ENCODE measurements at regions not wholly inside any gene's neighbourhood (a gene's known extent, or its start where the extent isn't known, plus 50 kb on each side); places are given as distances from the start of the nearest gene placed in this dataset.

GRCh38 chr7:63233881-63234280 is 764.8 kb upstream of the ZNF722 start:
- DNase-seq = no peak
- Histone ChIP-seq H3K36me3 (replicated peaks in 1 of 2; ENCODE audit: control insufficient read depth in 1 of 2, insufficient read depth in 2 of 2, low read length in 2 of 2) (no peaks in the 10 kb centered on the region), H4K20me1 (ENCODE audit: insufficient read depth, low read length) (no peaks in the 10 kb centered on the region), H3K9ac (ENCODE audit: insufficient read depth, low read length, poor library complexity, severe bottlenecking) (no peak overlapping the region), H3K9me3 (replicated peaks in 1 of 2; ENCODE audit: control insufficient read depth in 1 of 2, insufficient read depth in 1 of 2, low read length in 2 of 2) (peaks cover 8 to 31% of the 10 kb centered on the region in 2 donors), H3K4me2 (replicated peaks; ENCODE audit: extremely low read depth, low read length, poor library complexity, severe bottlenecking) (no peak overlapping the region), H2AFZ (ENCODE audit: insufficient read depth, low read depth, low read length, poor library complexity, severe bottlenecking) (no peak overlapping the region), H3K27me3 (ENCODE audit: control insufficient read depth in 2 of 2, insufficient read depth in 2 of 2, low read length in 2 of 2) (no peaks in the 10 kb centered on the region), H3K4me3 (replicated peaks in 1 of 3; ENCODE audit: low read depth in 2 of 3, low read length in 3 of 3) (no peak overlapping the region), H3K79me2 (ENCODE audit: insufficient read depth, low read length) (no peaks in the 10 kb centered on the region), H3K27ac (ENCODE audit: low read depth in 1 of 2, low read length in 2 of 2) (no peak overlapping the region), H3K4me1 (ENCODE audit: control insufficient read depth in 1 of 2, insufficient read depth in 2 of 2, low read length in 2 of 2) (no peaks in the 10 kb centered on the region)
- Mint-ChIP-seq H3K4me3 (no peak overlapping the region), H3K9me3 (peaks cover 9 to 47% (median 34%) of the 10 kb centered on the region in 7 donors), H3K27ac (no peak overlapping the region), H3K36me3 (no peaks in the 10 kb centered on the region), H3K27me3 (ENCODE audit: low read depth in 3 of 3) (peaks cover 0 to 2% (median 0%) of the 10 kb centered on the region in 3 donors), H3K4me1 (no peaks in the 10 kb centered on the region)
- intact Hi-C loops (cut with micrococcal nuclease) = no loop called here
- TF ChIP-seq, protein P1, sequence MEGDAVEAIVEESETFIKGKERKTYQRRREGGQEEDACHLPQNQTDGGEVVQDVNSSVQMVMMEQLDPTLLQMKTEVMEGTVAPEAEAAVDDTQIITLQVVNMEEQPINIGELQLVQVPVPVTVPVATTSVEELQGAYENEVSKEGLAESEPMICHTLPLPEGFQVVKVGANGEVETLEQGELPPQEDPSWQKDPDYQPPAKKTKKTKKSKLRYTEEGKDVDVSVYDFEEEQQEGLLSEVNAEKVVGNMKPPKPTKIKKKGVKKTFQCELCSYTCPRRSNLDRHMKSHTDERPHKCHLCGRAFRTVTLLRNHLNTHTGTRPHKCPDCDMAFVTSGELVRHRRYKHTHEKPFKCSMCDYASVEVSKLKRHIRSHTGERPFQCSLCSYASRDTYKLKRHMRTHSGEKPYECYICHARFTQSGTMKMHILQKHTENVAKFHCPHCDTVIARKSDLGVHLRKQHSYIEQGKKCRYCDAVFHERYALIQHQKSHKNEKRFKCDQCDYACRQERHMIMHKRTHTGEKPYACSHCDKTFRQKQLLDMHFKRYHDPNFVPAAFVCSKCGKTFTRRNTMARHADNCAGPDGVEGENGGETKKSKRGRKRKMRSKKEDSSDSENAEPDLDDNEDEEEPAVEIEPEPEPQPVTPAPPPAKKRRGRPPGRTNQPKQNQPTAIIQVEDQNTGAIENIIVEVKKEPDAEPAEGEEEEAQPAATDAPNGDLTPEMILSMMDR (IDR thresholded peaks at IDR 0.05) = no peak
- WGBS (ENCODE audit: insufficient coverage) = 90% methylated on average over 10 of the region's 10 CpGs

Measured in CD14-positive monocyte (primary cell).